ENCODE measurements at regions not wholly inside any gene's neighbourhood (a gene's known extent, or its start where the extent isn't known, plus 50 kb on each side); places are given as distances from the start of the nearest gene placed in this dataset.
"Not testable (repeated sequence)": the region's sequence is repeated elsewhere in the genome, so short reads cannot be mapped to it uniquely, and the experiment has no call there.

DNA sequence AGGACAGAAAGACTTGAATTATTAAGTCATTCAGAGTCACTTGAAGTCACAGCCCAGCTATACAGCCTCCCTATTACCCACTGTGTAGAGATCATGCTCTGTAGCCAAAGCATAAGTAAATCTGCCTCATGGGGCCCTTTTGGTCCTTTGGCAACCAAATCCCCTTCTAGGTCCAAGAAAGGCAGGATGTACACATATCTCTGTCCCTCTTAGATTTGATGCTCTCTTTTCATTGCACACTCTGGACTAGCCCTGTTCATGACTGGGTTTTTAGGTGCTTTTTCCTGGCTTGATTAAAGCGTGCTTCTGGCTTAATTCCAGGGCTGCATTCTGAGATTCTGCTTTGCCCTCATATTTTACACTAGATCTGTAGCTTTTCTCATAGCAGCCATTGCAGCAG is 296.8 kb downstream of the TENT5A start:
- no peak for DNase-seq

GRCh38 chr6:81451787-81452186 is 300.7 kb downstream of the TENT5A start:
- no peak for DNase-seq

DNA sequence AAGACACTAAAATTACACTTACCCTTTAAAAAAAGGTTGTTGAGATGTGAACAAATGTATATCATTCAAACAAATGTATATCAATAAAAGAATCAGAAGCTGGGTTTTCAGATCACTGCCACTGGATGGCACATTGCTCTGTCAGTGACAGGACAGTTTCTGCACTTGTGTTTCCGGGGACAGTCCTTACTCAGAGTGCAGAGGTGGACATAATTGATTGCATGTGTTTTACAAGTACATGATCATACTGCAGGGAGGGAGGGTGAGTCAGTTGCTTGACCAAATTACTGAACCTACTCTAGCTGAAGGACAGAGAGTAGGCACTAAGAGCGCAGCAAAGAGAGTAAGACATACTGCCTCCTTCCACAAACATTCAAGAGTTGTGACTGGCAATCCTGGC is 302.3 kb downstream of the TENT5A start:
- DNase-seq, result no peak

DNA sequence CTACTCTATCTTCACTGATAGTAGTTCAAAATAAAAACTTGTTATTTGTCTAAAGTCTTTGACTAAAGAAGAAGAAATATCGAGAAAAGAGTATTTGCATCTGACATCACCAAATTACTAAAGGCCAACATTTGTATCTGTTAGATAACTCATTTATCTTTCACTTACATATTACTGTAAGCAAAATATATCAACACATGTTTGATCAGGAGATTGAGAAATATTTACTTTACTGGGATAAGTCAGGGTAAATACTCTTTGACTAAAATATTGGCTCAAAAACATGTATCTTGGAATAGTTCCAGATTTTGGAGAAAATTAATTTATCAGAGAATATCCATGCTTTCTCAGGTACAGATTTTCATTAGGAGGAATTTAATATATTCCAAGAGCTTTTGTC is 306.0 kb downstream of the TENT5A start:
- DNase-seq, result no peak

DNA sequence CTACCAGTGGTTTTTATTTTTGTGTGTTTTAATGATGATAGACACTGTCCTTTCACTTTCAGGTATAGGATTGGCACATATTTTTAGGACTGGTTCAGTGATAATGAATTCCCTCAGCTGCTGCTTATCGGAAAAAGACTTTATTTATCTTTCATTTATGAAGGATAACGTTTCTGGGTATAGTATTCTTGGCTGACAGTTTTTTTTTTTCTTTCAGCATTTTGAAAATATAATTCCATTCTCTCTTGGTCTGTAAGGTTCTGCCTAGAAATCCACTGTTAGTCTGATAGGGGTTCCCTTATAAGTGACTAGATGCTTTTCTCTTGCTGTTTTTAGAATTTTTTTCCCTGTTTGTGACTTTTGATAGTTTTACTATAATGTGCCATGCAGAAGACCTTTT is 313.1 kb downstream of the TENT5A start:
- no peak for DNase-seq

GRCh38 chr6:81436990-81437389 is 315.5 kb downstream of the TENT5A start:
- no peak for DNase-seq

- DNase-seq, result no peak
Observed at GRCh38 chr6:81413306-81413705, 339.2 kb downstream of the TENT5A start.

- no peak for DNase-seq
Observed at GRCh38 chr6:81401970-81402690, 350.4 kb downstream of the TENT5A start.

- no peak for DNase-seq
Observed at GRCh38 chr6:81396916-81397315, 355.6 kb downstream of the TENT5A start.

DNA sequence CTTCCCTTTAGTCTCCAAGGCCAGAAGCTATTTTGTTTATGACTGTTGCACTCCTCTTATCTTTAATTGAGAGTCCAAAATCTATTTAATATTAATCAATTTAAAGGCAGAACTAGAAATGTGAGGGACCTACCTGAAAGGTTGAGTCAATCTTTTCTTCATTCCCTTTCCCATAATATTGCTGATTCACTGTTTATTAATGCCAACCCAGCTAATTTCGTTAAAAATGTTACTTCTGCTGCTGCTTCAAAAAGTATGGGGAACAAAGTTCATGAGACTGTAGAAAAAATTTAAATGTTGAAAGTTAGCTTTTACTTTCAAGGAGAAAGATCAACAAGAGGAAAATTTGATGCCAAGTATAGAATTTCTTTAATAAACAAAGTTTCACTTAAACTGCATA is 365.3 kb downstream of the TENT5A start:
- no peak for DNase-seq

DNA sequence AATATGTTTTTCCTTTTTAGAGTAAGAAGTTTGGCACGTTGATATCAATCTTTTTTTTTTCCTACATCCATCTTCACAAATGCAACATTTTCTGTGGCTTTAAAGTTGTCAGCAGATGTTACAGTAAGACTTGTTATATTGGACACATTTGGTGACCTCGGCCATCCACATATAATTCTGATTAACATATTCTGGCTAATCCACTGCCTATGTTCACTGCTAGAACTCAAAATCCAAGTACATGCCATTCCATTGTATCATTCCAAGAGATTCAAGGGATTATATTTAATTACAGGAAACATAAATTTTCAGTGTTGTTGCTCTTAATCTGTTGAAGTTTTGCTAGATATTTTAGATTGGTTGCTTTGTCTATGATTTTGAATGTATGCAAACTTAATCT is 367.6 kb downstream of the TENT5A start:
- no peak for DNase-seq

- DNase-seq, result no peak
Observed at GRCh38 chr6:81383472-81383871, 369.0 kb downstream of the TENT5A start.

GRCh38 chr6:81382852-81383251 is 369.6 kb downstream of the TENT5A start:
- DNase-seq, result no peak

DNA sequence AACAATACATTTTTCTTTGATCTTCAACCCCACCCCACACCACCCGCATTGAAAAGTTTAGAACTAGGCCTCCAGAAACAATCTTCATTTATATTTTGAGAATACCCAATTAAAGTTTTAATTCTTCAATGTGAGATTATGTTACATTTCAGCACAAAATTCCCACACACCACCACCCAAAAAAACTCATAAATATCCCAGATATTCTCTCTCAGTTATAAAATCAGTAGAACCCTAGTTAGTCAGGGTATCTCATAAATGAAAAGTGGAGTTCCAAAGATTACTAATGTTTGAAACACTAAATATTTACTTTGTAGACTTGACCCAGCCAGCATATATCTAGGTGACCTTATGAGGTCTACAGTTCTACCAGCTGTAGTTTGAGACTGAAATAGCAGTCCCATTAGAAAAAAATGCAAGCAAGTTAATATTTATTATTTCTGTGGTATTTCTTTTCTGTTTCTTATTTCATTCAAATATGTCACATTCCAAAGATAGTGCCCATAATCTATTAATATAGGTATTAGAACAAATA is 371.0 kb downstream of the TENT5A start:
- no peak for DNase-seq

GRCh38 chr6:81380718-81381338 is 371.7 kb downstream of the TENT5A start:
- no peak for DNase-seq

- no peak for DNase-seq
Observed at GRCh38 chr6:81376745-81377144, 375.7 kb downstream of the TENT5A start.

- no peak for DNase-seq
Observed at GRCh38 chr6:81373414-81373813, 379.1 kb downstream of the TENT5A start.

DNA sequence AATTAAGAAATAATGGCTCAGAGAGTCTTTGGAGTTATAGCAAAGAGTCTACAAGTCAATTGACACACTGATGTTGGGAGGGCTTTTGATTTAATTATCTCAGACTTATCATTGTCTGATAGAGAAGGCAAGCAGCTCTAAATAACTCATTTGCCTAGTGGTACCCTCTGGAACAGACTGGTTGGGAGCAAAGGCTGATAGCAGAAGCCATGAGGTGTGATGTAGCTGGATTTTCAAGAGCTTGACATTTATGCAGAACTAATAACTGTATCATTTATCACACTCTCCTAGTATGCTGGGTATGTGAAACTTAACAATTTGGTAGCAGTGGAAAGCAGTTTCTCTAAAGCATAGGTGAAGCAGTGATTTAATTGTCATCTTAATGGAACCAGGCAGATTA is 380.6 kb downstream of the TENT5A start:
- no peak for DNase-seq

DNA sequence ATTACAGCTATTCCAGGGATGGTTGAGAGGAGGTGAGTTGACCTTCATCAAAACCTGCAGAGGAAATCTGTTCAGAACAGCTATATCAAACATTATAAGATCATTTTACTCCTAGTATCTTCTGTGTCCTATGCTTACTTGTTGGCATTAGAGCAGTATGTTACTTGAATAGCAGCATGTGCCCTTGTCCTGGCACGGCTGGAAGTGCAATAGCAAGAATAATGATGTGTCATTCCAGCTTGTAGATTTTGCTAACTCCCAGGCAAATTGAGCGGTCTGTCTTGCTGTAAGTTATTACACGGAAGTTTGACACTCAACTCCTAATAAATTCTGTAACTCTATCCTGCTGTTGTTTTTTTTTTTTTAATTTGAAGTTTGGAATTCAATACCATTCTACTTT is 385.5 kb downstream of the TENT5A start:
- no peak for DNase-seq

DNA sequence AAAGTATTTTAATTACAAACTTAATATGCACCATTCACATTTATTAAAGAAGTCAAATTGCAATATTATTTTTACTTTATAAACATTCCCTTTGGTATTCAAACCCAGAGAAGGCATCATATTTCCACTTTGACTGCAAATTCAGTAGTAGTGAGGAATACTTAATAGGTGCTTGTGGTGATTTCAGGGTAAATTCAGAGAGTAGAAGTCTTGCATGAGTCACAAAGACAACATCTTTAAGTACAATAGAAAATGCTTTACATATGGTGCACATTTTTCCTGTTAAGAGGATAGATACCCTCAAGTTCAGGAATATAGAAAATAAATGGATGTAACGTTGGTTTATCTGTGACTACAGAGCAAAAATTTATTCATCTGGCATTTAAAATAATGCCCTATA is 390.2 kb downstream of the TENT5A start:
- no peak for DNase-seq

DNA sequence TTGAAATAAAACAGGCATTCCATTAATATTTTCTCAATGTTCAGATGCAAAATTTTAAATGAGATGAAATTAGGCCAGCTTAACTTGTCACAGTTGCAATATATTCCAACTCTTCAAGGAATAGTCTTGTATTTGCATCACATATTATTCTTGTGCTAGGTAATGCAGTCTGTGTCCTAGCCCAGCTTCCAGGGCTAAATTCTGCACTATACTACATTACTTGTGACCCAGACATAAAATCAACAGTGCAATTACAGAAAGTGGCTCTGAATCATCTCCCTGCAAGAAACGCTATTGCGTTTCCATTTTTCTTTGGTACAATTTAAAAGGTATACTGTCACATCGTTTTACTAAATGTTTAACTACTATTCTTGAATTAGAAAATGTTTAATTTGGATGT is 399.2 kb downstream of the TENT5A start:
- DNase-seq, result no peak

- not testable (repeated sequence) for DNase-seq
Observed at GRCh38 chr6:81344026-81344425, 408.5 kb downstream of the TENT5A start.

DNA sequence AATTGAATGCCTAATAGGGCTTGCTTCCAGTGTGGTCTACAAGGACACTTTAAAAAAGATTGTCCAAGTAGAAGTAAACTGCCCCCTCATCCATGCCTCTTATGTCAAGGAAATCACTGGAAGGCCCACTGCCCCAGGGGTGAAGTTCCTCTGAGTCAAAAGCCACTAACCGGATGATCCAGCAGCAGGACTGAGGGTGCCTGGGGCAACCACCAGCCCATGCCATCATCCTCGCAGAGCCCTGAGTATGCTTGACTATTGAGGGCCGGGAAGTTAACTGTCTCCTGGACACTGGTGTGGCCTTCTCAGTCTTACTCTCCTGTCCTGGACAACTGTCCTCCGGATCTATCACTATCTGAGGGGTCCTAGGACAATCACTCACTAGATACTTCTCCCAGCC is 411.5 kb downstream of the TENT5A start:
- DNase-seq, result no peak

DNA sequence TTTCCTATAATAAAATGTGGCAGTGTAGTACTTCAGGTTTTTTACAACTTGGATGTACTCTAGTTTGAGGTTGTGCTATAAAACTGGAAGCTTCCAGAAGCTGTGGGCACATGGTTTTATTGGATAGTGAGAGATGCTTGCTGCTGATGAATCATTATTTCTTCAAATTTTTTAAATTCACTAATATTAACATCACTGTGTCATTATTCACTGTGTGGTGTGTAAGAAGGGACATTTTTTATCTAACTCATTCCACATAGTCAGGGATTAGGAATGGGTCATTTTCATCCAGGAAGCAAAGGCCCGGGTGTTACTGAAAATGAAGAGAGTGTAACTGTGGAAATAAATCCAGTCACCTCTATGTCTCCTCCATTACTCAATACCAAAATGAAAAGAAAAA is 421.0 kb downstream of the TENT5A start:
- DNase-seq, result no peak

DNA sequence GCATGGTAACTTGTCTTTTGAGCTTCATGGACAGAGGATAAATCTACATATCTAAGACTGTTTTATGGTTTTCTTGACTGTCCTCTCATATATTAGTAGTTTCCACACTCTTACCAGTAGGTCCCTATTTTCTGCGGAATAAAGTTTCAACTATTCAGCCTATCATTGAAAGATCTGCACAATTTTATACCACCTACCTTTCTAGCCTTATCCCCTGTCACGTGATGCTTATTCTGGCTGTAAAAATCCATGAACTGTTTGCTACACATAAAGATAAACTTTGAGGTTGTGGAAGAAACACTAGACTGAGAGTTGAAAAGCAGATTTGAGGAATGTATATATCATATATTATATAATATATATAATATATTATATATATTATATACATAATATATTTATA is 423.8 kb downstream of the TENT5A start:
- DNase-seq, result no peak
